AG04449 (cell line): ENCODE measurements at regions not wholly inside any gene's neighbourhood (a gene's known extent, or its start where the extent isn't known, plus 50 kb on each side); places are given as distances from the start of the nearest gene placed in this dataset.

Experiments
- CTCF ChIA-PET: fragments of 350-600 bp; formaldehyde crosslinking; extraction: SDS; loops from one replicate; lab custom pipeline; 2021; ENCODE audit warnings: antibody characterized with exemption; lab: Yijun Ruan, JAX
- POLR2A ChIA-PET: fragments of 400-600, 350-600 bp; formaldehyde crosslinking; extraction: SDS; loops from one replicate; lab custom pipeline; 2020; ENCODE audit warnings: antibody characterized with exemption, inconsistent platforms; lab: Yijun Ruan, JAX
- DNase-seq: peaks from one replicate; pipeline ENCODE4 v3.0.0-alpha.2; 2010; ENCODE audit warnings: low read depth, low spot score
- H3K4me3 ChIP-seq: 2 replicates; pipeline ENCODE4 v1.5.1; 2011; ENCODE audit warnings: low read depth, mild to moderate bottlenecking, control low read depth, low read length
- TF ChIP-seq, protein P1 (sequence below): IDR thresholded peaks from one replicate; pipeline ENCODE4 v1.5.1; 2011; ENCODE audit warnings: mild to moderate bottlenecking, moderate library complexity, low read length, control low read depth, inconsistent platforms; ENCODE audit not compliant: insufficient read depth; ENCODE audit errors: missing control alignments

DNA sequence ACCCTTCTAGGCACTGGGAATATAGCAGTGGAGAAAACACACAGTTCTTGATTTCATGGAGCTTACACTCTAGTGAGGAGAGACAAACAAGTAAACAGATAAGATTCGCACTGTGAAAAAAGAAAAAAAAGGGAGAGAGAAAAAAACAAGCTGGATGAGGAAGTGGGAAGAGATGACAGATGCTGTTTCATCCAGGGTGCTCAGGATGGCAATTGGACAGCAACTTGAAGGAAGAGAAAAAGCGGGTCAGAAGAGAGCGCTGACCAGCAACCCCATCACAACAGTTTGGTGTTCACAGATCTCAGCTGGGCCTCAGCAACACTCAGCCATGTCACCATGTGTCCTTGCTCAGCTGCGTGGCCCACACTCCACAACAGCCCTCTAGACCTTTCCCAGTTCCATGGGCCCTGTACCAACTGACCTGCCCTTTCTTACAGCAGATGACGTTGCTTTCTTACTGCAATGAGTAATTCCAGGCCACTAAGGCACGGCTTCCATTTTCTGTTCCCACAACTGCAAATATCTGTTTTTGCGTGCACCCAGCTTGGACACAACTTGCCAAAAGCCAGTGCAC, 230.8 kb downstream of the MEX3B start:
- POLR2A ChIA-PET = no interaction called here

DNA sequence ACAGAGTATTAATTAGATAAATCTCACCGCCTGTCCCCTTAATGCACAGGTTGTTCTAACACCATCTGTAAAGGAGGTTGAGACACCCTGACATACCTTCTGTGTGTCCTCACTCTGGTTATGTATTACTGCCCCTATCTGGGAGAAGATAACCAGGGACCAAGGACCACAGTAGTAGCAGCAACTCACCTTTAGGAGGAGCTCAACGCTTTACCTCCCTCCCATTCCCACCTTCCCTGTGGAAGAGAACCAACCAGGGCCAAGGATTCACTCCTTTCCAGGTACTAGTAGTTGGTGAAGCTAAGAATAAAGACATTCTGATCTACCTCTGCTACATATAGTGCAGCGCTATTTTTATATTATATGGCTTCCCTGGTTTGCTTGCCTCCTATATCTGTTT, 232.6 kb downstream of the MEX3B start:
- ChIA-PET CTCF (interaction anchor here (0.9 kb wide), 1 partner anchor 294 kb away, joined by 3 read pairs; no protein-coding TSS in a partner anchor), POLR2A (no interaction called here)
- DNase-seq = no peak
- H3K4me3 ChIP-seq = no peak overlapping the region
- TF ChIP-seq, protein P1, sequence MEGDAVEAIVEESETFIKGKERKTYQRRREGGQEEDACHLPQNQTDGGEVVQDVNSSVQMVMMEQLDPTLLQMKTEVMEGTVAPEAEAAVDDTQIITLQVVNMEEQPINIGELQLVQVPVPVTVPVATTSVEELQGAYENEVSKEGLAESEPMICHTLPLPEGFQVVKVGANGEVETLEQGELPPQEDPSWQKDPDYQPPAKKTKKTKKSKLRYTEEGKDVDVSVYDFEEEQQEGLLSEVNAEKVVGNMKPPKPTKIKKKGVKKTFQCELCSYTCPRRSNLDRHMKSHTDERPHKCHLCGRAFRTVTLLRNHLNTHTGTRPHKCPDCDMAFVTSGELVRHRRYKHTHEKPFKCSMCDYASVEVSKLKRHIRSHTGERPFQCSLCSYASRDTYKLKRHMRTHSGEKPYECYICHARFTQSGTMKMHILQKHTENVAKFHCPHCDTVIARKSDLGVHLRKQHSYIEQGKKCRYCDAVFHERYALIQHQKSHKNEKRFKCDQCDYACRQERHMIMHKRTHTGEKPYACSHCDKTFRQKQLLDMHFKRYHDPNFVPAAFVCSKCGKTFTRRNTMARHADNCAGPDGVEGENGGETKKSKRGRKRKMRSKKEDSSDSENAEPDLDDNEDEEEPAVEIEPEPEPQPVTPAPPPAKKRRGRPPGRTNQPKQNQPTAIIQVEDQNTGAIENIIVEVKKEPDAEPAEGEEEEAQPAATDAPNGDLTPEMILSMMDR = peak; percentile 19

More for the DNA sequence above, 230.8 kb downstream of the MEX3B start:
- CTCF ChIA-PET = no interaction called here
- no peak for DNase-seq
- no peak overlapping the region for H3K4me3 ChIP-seq
- TF ChIP-seq, protein P1 = no peak

DNA sequence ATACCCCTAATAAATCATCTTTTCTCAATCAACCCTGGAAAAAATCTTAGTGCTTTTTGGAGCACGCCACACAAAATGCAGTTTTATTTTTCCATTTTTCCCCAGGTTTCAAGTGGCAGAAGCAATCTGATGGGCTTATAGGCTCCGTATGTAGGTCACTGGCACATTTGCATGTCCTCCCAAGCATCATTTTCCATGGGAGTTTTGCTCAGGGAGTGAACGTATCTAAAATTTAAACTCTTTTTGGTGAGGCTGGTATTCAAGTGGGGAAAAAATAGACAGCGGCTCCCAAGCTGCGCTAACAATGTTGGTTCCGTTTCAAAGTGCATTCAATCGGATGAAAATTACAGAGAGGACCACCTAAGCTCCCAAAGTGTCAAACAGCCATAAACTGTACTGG, 233.4 kb downstream of the MEX3B start:
- no peak for DNase-seq
- CTCF ChIA-PET = no interaction called here
- POLR2A ChIA-PET = no interaction called here
- H3K4me3 ChIP-seq = no peak overlapping the region
- TF ChIP-seq, protein P1 = no peak

DNA sequence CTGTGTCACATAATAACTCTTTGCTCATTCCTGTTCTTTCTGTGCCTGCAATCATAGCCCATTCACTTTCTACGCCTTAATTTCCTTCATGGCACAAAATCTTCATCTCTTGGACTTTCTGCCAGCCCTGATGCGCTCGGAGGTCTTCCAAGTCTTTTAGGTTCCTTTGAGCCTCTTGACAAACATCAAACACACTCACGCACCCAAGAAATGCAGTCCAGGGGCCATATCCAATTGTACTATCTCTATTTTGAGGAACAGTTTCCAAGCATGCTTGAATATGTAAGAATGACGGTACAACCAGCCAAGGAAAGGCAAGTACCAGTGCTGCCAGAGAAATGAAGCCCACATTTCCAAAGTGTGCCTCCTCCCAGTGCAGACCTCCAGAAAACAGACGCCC, 234.1 kb downstream of the MEX3B start:
- H3K4me3 ChIP-seq = no peak overlapping the region
- TF ChIP-seq, protein P1 = no peak
- DNase-seq = no peak
- CTCF ChIA-PET = no interaction called here
- POLR2A ChIA-PET = no interaction called here

DNA sequence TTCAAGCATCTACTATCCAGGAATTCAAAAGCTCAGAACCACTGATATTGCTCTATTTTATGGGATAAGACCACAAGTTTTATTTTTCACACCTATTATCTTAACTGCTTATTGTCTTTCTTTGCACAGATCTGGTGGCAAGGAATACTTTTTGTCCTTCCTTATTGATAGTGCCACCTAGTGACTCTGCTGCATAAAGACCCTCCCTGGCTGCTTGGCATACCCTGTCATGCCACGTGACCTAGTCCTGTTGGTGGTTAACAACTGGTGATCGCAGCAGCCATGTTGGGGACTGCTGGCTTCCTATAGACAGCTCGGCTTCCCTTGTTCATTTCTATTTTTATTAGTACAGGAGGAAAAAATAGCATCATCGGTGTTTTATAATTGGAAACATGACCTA, 236.3 kb downstream of the MEX3B start:
- TF ChIP-seq, protein P1 = peak; percentile 16
- ChIA-PET CTCF (interaction anchor here (0.9 to 2.2 kb wide), 3 partner anchors 9 to 399 kb away, joined by 3 to 6 read pairs (median 4); no protein-coding TSS in a partner anchor), POLR2A (no interaction called here)
- no peak overlapping the region; the same call in 1 of the 2 replicates for H3K4me3 ChIP-seq
- no peak for DNase-seq

DNA sequence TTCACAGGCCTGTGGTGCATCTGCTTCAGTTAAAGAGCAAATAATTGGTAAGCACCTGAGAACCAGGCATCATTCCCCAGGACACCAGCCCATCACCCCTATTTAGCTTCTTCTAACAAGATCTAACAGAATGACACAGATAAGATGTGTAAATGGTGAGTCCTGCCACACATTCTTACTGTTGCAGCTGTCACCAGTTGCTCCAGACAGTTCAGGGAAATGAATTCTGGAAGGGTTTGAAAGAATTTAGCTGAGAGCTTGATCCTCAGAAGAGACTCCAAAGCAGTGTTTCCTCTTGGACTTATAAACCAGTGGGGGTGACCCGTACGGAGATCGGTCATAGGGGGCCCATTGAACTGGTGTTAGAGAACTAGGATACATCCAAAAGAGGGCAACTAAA, 238.0 kb downstream of the MEX3B start:
- H3K4me3 ChIP-seq = no peak overlapping the region
- CTCF ChIA-PET = no interaction called here
- no peak for DNase-seq
- POLR2A ChIA-PET = no interaction called here
- TF ChIP-seq, protein P1 = no peak
